ENCODE measurements at regions not wholly inside any gene's neighbourhood (a gene's known extent, or its start where the extent isn't known, plus 50 kb on each side); places are given as distances from the start of the nearest gene placed in this dataset.
"Not testable (repeated sequence)": the region's sequence is repeated elsewhere in the genome, so short reads cannot be mapped to it uniquely, and the experiment has no call there.

DNA sequence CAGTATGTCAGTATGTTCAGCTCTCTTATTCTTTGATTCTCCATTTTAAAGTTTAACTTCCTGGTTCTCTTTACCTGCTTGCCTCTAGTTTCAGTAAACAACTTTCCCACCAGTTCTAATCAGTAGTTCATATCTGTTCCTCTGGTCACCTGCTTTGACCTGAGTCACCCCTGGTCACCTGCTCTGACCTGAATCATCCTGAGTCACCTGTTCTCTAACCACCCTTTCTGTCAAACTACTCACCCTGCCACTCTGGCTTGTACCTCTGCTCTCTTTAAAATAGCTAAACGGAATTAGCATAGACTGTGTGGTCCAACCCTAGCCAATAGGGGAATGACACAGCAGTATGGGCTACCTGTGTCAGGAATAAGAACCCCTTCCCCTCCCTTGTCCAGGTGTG lies 62.0 kb upstream of the NREP start:
- not testable (repeated sequence) for DNase-seq

DNA sequence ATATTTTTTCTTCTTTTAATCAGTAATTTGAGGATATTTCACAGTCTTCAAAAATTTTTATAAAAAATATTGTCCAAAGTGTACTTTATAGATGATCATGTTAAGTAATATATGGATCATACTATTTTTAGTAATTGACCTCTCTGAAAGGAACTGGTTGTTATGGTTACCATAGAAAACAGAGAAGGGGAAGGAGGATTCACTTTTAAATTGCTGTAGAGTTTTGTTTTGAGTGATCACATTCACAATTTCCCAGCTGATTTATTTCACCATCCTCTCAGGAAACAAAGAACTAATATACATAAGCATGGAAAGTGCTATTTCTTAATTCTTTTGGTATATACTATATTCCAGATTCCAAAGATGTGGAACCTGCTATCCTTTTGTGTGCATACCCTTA lies 56.5 kb upstream of the NREP start:
- no peak for DNase-seq

DNA sequence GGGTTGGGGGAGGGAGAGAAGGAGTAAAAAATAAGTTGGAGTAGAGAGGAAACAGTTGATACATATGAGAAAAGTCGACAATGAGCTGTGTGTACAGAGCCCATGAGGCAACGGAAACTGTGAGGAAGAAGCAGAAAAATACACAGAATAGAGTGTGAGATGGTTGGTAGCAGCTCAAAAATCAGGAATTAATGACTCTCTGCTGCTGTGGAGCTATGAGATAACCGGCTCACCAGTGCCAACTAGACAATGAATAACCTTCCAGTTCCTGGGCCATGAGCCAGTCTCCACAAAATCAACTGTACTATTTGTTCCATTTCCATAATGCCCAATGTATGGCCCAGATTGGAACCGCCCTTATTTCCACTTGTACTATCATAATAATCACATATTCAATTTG lies 53.1 kb upstream of the NREP start:
- no peak for DNase-seq

Measured in left kidney (tissue), 1 donor.